HEK293T (cell line): ENCODE measurements at regions not wholly inside any gene's neighbourhood (a gene's known extent, or its start where the extent isn't known, plus 50 kb on each side); places are given as distances from the start of the nearest gene placed in this dataset.

Experiments
- FOXK2 ChIP-seq: fragments of 450-650 bp; IDR thresholded peaks from 2 replicates; pipeline ENCODE4 v1.6.1; 2016; ENCODE audit warnings: mild to moderate bottlenecking
- ZNF384 ChIP-seq: fragments of 450-650 bp; IDR thresholded peaks from 2 replicates; pipeline ENCODE4 v1.6.1; 2016

DNA sequence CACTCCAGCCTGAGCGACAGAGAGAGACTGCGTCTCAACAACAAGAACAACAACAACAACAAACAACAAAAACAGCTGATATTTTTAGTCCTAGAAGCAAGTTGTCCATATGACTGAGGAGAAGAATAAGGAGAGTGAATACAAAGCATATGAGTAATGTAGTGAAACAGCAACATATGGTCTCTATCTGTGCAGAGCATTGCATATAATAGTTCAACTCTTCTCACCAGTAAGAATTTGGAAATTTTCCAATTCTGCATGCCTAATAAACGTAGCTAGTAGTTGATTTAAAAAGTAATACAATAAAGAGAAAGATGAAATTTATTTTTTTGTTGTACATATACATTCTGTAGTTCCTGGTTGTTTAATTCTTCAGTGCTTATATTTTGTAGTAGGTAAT lies 129.7 kb upstream of the FAM83B start:
- no peak for TF ChIP-seq FOXK2
- no peak for TF ChIP-seq ZNF384
